ENCODE measurements at regions not wholly inside any gene's neighbourhood (a gene's known extent, or its start where the extent isn't known, plus 50 kb on each side); places are given as distances from the start of the nearest gene placed in this dataset.

DNA sequence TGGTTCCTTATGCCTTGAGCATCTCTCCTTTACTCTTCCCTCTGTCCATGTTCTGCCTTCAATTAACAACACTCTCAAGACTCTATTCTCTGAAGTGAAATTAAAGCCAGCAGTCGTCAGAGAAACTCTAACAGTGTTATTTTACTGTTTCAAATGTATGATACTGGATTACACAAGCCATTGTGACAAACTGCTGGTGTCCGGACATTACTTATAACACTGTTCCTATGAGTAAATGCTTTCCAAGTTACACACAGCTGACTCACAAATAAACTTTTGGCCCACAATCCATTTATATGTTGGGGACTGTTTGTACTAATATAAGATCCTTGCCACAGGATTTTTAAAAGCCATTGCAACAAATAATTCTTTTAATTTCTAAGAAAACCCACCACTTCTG, 63.2 kb upstream of the GHR start:
- peak; percentile 70 for DNase-seq (ENCODE audit: low read depth)

DNA sequence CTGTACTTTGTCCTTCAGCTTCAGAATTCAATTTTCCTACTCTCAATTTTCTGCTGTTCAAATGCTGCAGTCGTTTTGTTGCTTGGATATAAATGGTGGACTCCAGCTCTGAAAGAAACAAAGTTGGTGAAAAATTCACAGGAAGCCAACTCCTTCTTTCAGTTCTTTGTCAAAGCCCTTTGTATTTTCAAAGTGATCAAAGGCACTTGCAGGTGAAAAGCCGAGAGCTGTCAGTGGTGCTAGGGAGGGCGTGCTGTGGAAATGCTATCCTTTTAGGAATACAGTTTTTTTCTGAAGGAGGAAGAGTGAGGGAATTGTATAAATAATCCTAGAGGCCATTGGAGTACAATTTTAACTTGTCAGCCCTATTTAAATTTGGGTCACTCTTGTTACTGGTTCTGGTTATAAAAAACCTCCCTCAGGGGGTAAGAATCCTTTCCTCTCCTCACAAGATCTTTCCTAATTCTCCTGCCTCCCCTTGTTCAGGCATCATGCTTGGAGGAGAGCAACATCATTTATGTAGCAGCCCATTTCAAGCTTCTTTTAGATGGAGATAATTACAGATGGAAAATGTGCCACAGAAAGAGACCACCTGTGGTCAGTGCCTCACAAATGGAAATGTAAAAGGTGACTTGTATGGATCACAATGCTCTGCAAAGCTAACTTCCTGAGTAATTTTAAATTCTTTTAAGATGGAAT, 62.5 kb upstream of the GHR start:
- no peak for DNase-seq (ENCODE audit: low read depth)

DNA sequence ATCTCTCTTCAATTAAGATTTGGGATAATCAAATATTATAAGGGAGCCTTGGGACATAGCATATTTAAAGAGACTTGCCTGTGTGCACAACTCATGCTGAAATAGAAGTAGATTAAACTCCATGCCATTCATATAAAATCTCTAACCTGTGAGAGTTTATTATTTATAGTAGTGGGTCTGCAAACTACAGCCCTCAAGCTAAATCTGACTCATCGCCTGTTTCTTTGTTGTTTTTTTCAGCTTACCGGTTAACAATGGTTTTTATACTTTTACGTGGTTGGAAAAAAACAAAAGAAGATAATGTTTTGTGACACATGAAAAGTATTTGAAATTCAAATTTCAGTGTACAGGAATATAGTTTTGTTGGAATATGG, 61.9 kb upstream of the GHR start:
- no peak for DNase-seq (ENCODE audit: low read depth)

DNA sequence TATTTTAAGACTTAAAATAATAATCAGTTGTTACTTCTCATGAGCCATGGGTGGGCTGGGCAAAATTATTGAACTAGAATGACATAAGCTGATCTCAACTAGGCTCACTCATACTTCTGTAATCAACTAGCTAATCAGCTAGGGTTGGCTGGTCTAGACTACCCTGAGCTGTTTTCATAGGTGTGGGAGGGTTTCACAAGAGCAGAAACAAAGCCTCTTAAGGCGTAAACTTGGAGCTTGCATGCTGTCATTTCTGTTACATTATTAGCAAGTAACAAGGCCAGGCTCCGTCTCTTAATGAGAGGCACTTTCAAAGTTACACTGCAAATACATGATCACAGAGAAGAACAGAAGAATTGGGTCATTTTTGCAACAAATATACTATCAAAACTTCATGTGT, 57.2 kb upstream of the GHR start:
- no peak for DNase-seq (ENCODE audit: low read depth)

Measured in stromal cell of bone marrow (primary cell).